IMR-90 (cell line): ENCODE measurements at regions not wholly inside any gene's neighbourhood (a gene's known extent, or its start where the extent isn't known, plus 50 kb on each side); places are given as distances from the start of the nearest gene placed in this dataset.

ENCODE experiments used
- ATAC-seq: fragments of 200-7000 bp; cut with Tn5 transposase; 2 replicates; pipeline ENCODE4 v1.9.1; 2020; ENCODE audit warnings: low read depth, mild to moderate bottlenecking, moderate library complexity
- BruUV-seq: library from RNA; stranded (reverse); fragments of 400-500 nt; replicated peaks from 2 replicates; lab custom pipeline; 2021; lab: Mats Ljungman, UMichigan
- CTCF ChIA-PET: fragments of 300-600 bp; formaldehyde crosslinking; extraction: SDS; loops from one replicate; lab custom pipeline; 2021; ENCODE audit warnings: antibody characterized with exemption; lab: Yijun Ruan, JAX
- POLR2A ChIA-PET: fragments of 300-600 bp; sonication (Branson Sonifier 250); formaldehyde crosslinking; loops from one replicate; lab custom pipeline; 2022; ENCODE audit warnings: antibody characterized with exemption; ENCODE audit not compliant: unreplicated experiment; lab: Charles Lee
- DNase-seq: peaks from one replicate; pipeline ENCODE4 v3.0.0; 2013
- H2AFZ ChIP-seq: replicated peaks from 2 replicates; pipeline ENCODE3; 2013; ENCODE audit warnings: low read length, mild to moderate bottlenecking; ENCODE audit not compliant: poor library complexity
- H2AK5ac ChIP-seq: 2 replicates; pipeline ENCODE4 v1.6.1; 2013; ENCODE audit warnings: low read depth, low read length, inconsistent platforms
- H2AK9ac ChIP-seq: replicated peaks from 2 replicates; pipeline ENCODE3; 2013; ENCODE audit warnings: mild to moderate bottlenecking, low read depth, low read length, moderate library complexity; ENCODE audit not compliant: poor library complexity
- H2BK120ac ChIP-seq: 2 replicates; pipeline ENCODE4 v1.6.1; 2013; ENCODE audit warnings: low read depth, low read length, inconsistent platforms
- H2BK15ac ChIP-seq: 3 replicates; pipeline ENCODE4 v1.6.1; 2013; ENCODE audit warnings: low read depth, low read length, inconsistent platforms
- H2BK20ac ChIP-seq: 2 replicates; pipeline ENCODE4 v1.6.1; 2013; ENCODE audit warnings: low read depth, mild to moderate bottlenecking, inconsistent platforms, low read length, moderate library complexity
- H2BK5ac ChIP-seq: 2 replicates; pipeline ENCODE4 v1.6.1; 2013; ENCODE audit warnings: mild to moderate bottlenecking, low read depth, low read length, inconsistent platforms; ENCODE audit not compliant: poor library complexity, severe bottlenecking
- H3K14ac ChIP-seq: replicated peaks from 2 replicates; pipeline ENCODE4 v1.6.1; 2013; ENCODE audit warnings: low read depth, low read length, inconsistent platforms
- H3K18ac ChIP-seq: 2 replicates; pipeline ENCODE4 v1.6.1; 2013; ENCODE audit warnings: low read depth, low read length, control low read depth
- H3K23ac ChIP-seq: 2 replicates; pipeline ENCODE4 v1.6.1; 2013; ENCODE audit warnings: low read depth, low read length, inconsistent platforms
- H3K27ac ChIP-seq: 2 replicates; pipeline ENCODE4 v1.5.1; 2013; ENCODE audit warnings: mild to moderate bottlenecking, control low read depth, low read length; ENCODE audit not compliant: insufficient read depth
- H3K27me3 ChIP-seq: 2 replicates; pipeline ENCODE4 v1.6.1; 2013; ENCODE audit warnings: low read length; ENCODE audit not compliant: control insufficient read depth, insufficient read depth
- H3K36me3 ChIP-seq: 2 replicates; pipeline ENCODE4 v1.6.1; 2013; ENCODE audit warnings: low read length, mixed read lengths; ENCODE audit not compliant: control insufficient read depth, insufficient read depth
- H3K4ac ChIP-seq: 2 replicates; pipeline ENCODE4 v1.6.1; 2013; ENCODE audit warnings: low read depth, low read length, inconsistent platforms
- H3K4me1 ChIP-seq: 2 replicates; pipeline ENCODE4 v1.6.1; 2013; ENCODE audit warnings: low read length, mixed read lengths; ENCODE audit not compliant: control insufficient read depth, insufficient read depth
- H3K4me2 ChIP-seq: 2 replicates; pipeline ENCODE4 v1.6.1; 2013; ENCODE audit warnings: low read depth, mild to moderate bottlenecking, control low read depth, low read length, moderate library complexity
- H3K4me3 ChIP-seq: 2 replicates; pipeline ENCODE4 v1.5.1; 2013; ENCODE audit warnings: low read depth, mild to moderate bottlenecking, control low read depth, low read length, moderate library complexity; ENCODE audit not compliant: insufficient read depth
- H3K56ac ChIP-seq: 2 replicates; pipeline ENCODE4 v1.6.1; 2013; ENCODE audit warnings: low read length, inconsistent platforms; ENCODE audit not compliant: insufficient read depth; ENCODE audit errors: extremely low read depth
- H3K79me1 ChIP-seq, 2 experiments: 2 replicates each; pipeline ENCODE4 v1.6.1; 2013; ENCODE audit warnings: low read length in 2 of 2, inconsistent platforms in 1 of 2, low read depth in 1 of 2
- H3K9ac ChIP-seq: 2 replicates; pipeline ENCODE4 v1.6.1; 2013; ENCODE audit warnings: low read depth, low read length, control low read depth
- H3K9me1 ChIP-seq: 2 replicates; pipeline ENCODE4 v1.6.1; 2013; ENCODE audit warnings: low read length, inconsistent platforms; ENCODE audit not compliant: insufficient read depth
- H3K9me3 ChIP-seq: 2 replicates; pipeline ENCODE4 v1.6.1; 2013; ENCODE audit warnings: low read length; ENCODE audit not compliant: control insufficient read depth, insufficient read depth
- H4K20me1 ChIP-seq: 2 replicates; pipeline ENCODE4 v1.6.1; 2013; ENCODE audit warnings: low read length, inconsistent platforms; ENCODE audit not compliant: insufficient read depth
- H4K5ac ChIP-seq: 2 replicates; pipeline ENCODE4 v1.6.1; 2013; ENCODE audit warnings: mild to moderate bottlenecking, low read depth, low read length, control low read depth
- H4K8ac ChIP-seq, 2 experiments: 2 replicates each; pipeline ENCODE4 v1.6.1; 2013; ENCODE audit warnings: low read depth in 2 of 2, low read length in 2 of 2, control low read depth in 1 of 2, inconsistent platforms in 1 of 2
- H4K91ac ChIP-seq: 2 replicates; pipeline ENCODE4 v1.6.1; 2013; ENCODE audit warnings: low read depth, low read length, inconsistent platforms; ENCODE audit not compliant: insufficient read depth
- MAZ ChIP-seq: IDR thresholded peaks from 2 replicates; pipeline ENCODE4 v1.6.1; 2012; ENCODE audit warnings: low read depth, mild to moderate bottlenecking, low read length, improper control_type of control experiment, moderate library complexity, borderline replicate concordance
- MXI1 ChIP-seq: IDR thresholded peaks from 2 replicates; pipeline ENCODE4 v1.6.1; 2012; ENCODE audit warnings: low read depth, mild to moderate bottlenecking, low read length, moderate library complexity, borderline replicate concordance
- NFE2L2 ChIP-seq: fragments of 150-350 bp; IDR thresholded peaks from 2 replicates; pipeline ENCODE4 v1.6.1; 2016; ENCODE audit warnings: low read depth, mild to moderate bottlenecking, low read length
- USF2 ChIP-seq: fragments of 150-350 bp; IDR thresholded peaks from 2 replicates; pipeline ENCODE4 v1.6.1; 2017; ENCODE audit warnings: mild to moderate bottlenecking, antibody characterized with exemption, low read length, low read depth
- WGBS, 2 experiments: methylation state at CpG; one replicate each; pipeline versions ENCODE4 v1.1.5 to v1.1.7; 2013; ENCODE audit warnings: missing lambda C conversion rate in 2 of 2; ENCODE audit not compliant: insufficient read length in 1 of 2; ENCODE audit errors: extremely low coverage in 2 of 2; 5-methylcytosine and 5-hydroxymethylcytosine counted together
- dilution Hi-C: fragments of 300-500 bp; cut with HindIII; formaldehyde crosslinking; loops from one replicate; pipeline ENCODE4 v1.14.3; 2018; ENCODE audit warnings: low sequenced_read_pairs; ENCODE audit not compliant: unreplicated experiment
- in situ Hi-C: fragments of 300-500 bp; cut with MboI; formaldehyde crosslinking; loops from 3 replicates; pipeline ENCODE4 v1.14.3; 2019; ENCODE audit warnings: low sequenced_read_pairs, inconsistent platforms, mixed read lengths
- intact Hi-C: fragments of 100-400 bp; cut with micrococcal nuclease; formaldehyde crosslinking; loops from 2 replicates; pipeline ENCODE4 v1.10.0; 2022

GRCh38 chr2:238564286-238564920 lies 137.7 kb downstream of the ASB1 start:
- no peak overlapping the region for H3K4me2 ChIP-seq
- H3K9me1 ChIP-seq, result no peaks in the 10 kb centered on the region
- no peaks in the 10 kb centered on the region for H3K79me1 ChIP-seq
- CTCF ChIA-PET, result no interaction called here
- H2AFZ ChIP-seq, result no peak overlapping the region
- WGBS, 2 experiments, result 75% methylated on average over 10 of the region's 16 CpGs; no CpG with 5 or more reads in 1 of the 2 experiments
- no peaks in the 10 kb centered on the region for H4K20me1 ChIP-seq
- no peak overlapping the region for H3K56ac ChIP-seq
- H2AK5ac ChIP-seq, result no peak overlapping the region
- dilution Hi-C loops, result no loop called here
- H4K5ac ChIP-seq, result no peak overlapping the region
- TF ChIP-seq USF2, result no peak
- no peak for TF ChIP-seq NFE2L2
- no peak for TF ChIP-seq MAZ
- TF ChIP-seq MXI1, result no peak
- POLR2A ChIA-PET, result no interaction called here
- H3K27me3 ChIP-seq, result peaks cover 22% of the 10 kb centered on the region
- no peak overlapping the region for H2BK5ac ChIP-seq
- H3K4ac ChIP-seq, result no peak overlapping the region
- H2BK15ac ChIP-seq, result no peak overlapping the region
- H2BK20ac ChIP-seq, result no peak overlapping the region
- H3K4me3 ChIP-seq, result no peak overlapping the region
- no peak overlapping the region for H2AK9ac ChIP-seq
- H3K4me1 ChIP-seq, result no peaks in the 10 kb centered on the region; the same call in 1 of the 2 replicates
- intact Hi-C loops, result no loop called here
- no peak overlapping the region for H4K8ac ChIP-seq
- no peak overlapping the region for H3K27ac ChIP-seq
- H3K36me3 ChIP-seq, result no peaks in the 10 kb centered on the region
- H3K9ac ChIP-seq, result no peak overlapping the region
- DNase-seq, result no peak
- no peak overlapping the region for H2BK120ac ChIP-seq
- H3K18ac ChIP-seq, result no peak overlapping the region
- in situ Hi-C loops, result no loop called here
- no TSS peak for BruUV-seq
- H3K23ac ChIP-seq, result no peak overlapping the region
- ATAC-seq, result no peak
- H4K91ac ChIP-seq, result no peak overlapping the region
- H3K9me3 ChIP-seq, result no peaks in the 10 kb centered on the region
- no peak overlapping the region for H3K14ac ChIP-seq
